HG02981 (cell line): ENCODE measurements at regions not wholly inside any gene's neighbourhood (a gene's known extent, or its start where the extent isn't known, plus 50 kb on each side); places are given as distances from the start of the nearest gene placed in this dataset.

Experiments used
- ATAC-seq: cut with Tn5 transposase; IDR thresholded peaks from one replicate; pipeline ENCODE4 v1.9.1; 2021; ENCODE audit warnings: mild to moderate bottlenecking, moderate library complexity; ENCODE audit not compliant: unreplicated experiment

DNA sequence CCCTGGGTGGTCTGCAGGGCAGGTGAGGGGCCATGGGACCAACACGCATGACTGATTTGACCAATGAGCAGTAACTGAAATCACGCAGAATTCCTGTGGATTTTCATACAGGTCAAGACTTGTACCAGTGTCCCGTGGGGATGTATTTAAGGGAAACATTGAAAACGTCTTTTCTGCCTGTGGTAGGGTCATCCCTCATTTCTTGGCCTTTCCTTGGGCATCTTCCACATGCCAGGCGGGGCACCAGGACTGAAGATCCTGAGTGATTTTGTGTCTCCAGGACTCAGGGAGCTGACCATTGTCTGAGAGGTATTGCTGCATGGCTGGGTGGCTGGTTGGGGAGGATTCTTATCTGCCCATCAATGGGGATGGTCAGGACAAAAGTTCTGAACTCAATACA lies 289.0 kb downstream of the GLRX3 start:
- ATAC-seq = no peak

DNA sequence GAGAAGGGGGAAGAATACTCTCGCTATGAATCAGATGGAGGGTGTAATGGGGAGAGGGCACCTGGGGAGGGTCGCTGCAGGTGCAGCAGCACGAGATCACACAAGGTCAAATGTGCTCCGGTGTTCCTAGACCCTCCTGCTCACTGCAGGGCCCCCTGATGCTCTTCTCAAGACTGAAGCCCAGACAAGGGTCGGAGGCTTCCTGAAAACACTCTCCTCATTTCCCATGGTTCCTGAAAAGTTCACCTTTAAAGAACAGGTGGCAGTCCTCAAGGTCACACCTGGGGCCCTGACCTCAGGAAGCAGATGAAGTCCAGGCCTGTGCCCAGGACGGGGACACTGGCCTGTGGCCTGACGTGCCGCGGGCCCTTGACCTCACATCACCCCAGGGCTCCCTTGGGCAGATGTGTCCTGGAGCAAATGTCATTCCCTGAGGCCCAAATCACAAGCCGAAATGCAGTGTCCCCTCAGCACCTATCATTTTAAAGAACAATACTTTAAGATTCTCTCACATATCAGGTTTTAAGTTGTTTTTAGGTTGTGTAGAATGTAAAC lies 289.8 kb downstream of the GLRX3 start:
- ATAC-seq = no peak

DNA sequence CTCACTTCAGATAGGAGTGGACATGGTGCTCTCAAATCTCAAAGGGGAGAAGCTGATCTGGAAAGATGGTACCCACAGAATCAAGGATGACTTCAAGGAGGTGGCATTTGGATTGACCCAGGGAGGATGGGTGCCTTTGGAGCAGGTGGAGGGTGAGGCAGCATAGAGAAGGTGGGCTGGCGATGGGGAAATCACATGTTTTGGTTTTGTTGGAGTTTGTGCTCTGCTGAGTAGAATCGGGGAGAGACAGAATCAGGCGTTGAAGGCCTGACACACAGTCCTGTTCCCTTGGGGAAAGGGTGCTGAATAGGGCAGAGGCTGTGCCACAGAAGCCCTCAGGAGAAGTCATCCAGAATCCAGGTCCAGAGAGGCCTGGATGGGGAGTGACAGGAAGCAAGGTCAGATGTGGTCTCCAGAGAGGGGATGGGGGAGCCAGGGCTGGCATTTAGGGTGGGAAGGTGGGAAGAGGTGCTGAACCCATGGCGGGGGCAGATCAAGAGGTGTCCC lies 291.1 kb downstream of the GLRX3 start:
- ATAC-seq = no peak

DNA sequence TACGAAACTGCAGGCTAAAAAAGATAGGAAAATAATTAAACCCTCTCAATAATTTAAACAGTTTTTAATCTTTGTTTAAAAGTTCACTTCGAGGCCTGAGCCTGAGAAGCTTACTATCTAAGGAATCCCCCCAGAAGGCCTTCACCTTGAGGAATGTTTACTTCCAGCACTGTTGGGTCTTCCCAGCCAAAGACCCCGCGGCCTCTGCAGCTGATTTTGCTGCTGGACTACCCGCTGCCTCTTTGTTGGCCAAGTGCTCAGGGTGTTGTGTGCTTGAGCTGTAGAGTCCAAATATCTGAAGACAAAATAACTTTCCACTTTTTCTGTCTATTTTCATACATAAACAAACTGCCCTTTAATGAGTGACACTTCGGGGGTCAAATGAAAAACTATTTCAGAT lies 292.7 kb downstream of the GLRX3 start:
- ATAC-seq = no peak

DNA sequence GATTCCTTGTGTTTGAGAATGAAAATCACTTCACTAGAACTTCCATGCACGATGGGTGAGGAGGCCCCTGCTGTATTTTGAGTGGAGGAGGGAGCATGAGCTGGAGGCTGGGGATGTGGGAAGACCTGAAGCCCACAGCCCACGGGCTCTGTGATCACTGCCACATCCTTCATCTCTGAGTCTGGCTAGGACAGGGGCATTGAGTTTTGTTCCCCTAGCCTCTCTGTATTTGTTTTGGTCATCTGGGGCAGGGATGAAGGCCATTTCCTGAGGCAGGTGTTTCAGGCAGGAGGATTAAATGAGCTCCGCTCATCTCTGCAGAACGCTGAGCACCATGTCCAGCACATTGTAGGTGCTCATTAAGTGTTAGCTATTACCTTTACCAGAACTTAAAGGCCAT lies 293.6 kb downstream of the GLRX3 start:
- ATAC-seq = no peak

DNA sequence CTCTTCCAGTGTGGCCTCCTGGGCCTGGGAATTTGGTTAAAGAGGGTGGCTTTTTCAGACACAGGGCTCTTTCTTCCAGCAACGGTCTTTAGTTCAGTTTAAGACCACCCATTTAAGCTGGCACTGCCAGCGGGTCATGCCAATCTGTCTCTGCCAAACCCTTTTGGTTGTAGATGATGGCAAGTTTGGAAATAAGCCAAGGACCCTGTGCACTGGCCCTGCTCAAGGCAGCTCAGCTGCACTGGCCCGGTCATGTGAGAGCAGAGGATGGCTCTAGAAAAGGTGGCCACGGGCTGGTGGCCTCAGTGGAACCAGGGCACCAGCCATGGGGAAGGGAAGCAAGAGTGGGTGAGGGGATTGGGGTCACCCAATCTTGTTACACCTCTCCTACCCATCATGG lies 294.1 kb downstream of the GLRX3 start:
- ATAC-seq = no peak

DNA sequence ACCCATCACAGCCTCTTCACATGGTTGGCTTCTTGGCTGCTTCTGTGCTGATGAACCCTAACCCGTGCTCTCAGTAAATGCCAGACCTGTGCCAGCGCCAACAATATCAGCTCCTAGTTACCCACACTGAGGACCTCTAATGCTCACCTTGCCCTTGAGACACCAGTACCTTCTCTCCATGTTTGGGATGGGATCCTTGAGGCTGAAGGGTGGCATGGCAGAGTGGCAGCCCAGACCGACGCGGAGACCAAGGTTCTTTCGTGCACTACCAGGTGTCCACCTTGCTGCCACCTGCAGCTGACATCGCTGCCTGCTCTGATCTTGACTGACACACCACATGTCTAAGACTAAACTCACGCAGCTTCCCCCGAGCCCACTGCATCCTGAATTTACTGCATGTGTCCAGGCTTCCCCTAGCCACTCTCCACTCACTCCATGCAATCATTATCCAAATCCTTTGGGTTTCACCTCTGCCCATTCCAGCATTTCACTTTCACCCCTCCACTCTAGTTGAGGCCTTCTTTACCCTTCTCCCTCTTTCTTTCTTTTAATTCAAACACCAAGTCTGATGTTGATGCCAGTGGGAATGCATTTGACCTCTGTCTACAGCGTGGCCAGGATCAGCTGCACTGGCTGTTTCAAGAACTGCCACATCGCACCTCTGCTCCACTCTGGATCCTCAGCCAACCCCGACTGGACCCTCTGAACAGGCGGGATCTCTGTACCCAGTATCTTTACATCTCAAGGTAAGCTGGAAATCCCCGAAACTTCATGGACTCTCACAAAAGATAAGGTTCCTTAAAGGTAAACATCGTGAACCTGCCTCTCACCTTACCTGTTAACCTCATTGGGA lies 294.9 kb downstream of the GLRX3 start:
- ATAC-seq = no peak

DNA sequence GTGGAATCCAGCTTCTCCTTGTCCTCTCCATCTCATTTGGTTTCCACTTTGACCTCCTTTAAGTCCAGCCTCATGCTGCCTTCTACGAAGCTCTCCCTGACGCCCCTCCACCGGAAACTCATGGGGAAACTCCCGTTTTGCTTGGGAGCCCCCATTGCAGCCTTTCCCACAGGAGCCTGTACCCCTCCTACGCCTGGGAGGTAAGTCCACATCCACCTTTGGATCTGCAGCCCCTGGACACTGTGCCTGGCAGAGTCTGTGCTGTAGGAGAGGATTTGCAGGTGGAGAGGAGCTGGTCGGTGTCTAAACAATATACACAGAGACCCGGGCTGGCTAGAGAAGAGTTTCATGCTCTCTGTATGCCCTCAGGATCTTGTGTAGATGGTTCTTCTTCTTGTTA lies 296.1 kb downstream of the GLRX3 start:
- no peak for ATAC-seq

DNA sequence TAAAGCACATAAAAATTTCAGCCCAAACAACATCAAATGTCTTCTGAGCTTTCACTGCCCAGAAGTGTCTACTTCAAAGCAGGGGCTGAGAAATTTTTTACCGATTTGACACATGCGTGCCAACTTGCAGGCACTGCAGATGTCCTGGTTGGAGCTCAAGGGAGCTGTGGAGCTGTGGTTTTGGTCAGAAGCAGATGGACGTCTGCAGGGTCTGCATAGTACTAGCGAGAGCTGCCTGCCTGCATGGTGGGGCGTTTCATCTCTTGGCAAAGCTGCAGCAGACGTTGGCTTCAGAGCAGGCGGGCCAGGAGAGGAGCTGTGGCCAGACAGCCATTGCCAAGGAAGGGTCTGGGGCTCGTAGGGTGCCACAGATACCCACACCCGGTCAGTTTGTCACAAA lies 296.7 kb downstream of the GLRX3 start:
- no peak for ATAC-seq

DNA sequence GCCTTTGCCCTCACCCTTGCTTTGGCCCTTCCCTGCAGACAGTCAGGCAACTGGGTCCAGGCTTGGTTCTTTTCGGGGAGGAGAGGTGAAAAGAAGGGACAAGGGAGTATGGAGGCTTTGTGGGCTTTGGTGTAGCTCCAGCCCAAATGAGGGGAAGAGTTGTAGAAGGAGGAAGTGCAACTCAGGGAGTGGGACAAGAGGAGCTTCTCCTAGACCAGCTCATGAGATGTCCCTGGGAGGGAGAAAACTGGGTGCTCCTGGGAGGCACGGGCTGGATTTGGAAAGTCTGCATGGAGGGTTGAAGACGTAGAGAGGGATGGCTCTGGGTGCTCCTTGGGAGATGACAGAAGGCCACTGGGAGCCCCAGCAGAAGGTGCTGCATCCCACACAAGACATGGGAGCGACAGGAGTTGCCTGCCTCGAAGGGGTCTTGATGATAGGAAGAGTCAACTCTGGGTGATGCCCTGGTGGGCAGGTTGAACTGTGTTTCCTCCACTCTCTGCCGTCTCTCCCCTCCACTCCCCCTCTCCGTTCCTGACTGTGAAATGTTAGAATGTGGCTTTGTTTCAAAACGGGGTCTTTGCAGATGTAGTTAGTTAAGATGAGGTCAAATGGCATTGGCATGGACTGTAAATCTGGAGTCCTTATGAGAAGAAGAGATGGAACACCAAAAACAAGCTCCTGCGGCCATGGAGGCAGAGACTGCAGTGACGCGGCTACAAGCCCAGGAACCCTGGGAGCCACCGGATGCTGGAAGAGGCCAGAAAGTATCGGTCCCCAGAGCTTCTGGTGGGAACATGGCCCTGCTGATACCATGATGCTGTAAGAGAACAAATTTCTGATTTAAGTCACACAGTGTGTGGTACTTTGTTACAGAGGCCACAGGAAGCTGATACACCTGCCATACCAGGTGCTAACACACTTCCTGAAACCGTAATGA lies 298.5 kb downstream of the GLRX3 start:
- ATAC-seq = no peak

DNA sequence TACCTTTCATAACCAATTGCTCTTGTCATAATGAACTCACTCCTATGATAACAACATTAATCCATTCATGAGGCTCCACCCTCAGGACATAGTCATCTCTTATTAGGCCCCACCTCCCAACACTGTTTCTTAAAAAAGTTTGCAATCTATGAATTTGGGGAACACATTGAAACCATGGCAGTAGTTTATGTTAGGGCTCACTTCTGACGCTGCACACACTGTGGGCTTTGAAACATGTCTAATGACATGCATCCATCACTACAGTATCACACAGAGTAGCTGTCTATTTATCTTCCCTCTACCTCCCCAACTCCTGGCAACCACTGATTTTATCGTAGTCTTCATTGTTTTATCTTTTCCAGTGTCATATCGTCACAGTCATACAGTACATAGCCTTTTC lies 299.8 kb downstream of the GLRX3 start:
- ATAC-seq = no peak

DNA sequence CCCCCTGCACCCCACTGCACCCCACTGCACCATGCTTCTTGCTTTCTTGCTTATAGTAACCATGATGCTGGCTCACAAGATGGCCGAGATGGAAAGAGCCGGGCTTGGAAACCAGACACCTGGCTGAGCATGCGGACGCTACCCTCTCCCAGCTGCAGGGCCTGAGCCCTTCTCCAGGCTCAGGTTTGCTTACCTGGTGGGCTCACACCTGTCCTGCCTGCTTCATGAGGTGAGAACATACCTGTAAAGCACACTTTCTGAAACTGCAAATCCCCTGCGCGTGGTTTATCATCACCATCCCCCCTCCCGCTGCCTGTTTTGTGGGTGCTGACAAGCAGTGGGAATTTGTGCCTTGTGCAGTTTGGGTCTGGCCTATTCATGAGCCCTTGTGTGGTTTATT lies 302.7 kb downstream of the GLRX3 start:
- no peak for ATAC-seq

DNA sequence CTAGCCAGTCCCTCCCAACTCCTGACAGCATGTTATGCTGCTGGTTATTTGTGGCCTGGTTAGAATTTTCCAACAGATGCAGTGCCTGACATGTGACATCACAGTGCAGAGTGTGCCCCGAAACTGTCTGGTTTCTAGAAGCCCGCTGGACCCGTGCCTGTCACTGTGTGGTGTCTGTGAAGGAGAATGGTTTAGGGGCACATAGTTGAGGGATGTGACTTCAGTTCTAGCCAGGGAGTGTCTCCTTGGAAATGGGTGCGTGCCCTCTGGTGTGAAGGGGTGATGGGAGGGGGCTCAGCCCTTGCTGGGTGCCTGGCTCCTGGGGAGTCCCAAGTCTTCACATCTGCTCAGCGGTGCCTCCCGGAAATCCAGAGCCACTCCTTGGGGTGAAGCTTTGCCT lies 303.6 kb downstream of the GLRX3 start:
- ATAC-seq = no peak

DNA sequence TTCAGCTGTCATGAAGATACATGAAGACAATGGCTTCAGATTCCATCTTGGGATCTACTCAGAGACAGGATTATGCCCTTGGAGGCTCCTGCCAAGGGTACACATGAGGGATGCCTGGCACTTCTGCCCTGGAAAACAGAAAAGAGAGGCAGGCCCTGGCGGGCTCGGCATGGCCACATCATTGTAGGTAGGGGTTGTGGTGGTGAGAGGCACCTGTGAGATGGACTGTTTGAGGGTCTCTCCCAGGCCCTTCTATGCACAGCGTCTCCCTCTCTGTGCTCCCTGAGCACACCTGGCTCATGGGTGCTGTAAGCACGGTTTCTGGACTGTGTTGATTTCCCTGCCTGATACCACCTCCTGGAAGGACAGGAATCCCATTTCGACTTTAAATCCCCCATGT lies 304.3 kb downstream of the GLRX3 start:
- no peak for ATAC-seq

DNA sequence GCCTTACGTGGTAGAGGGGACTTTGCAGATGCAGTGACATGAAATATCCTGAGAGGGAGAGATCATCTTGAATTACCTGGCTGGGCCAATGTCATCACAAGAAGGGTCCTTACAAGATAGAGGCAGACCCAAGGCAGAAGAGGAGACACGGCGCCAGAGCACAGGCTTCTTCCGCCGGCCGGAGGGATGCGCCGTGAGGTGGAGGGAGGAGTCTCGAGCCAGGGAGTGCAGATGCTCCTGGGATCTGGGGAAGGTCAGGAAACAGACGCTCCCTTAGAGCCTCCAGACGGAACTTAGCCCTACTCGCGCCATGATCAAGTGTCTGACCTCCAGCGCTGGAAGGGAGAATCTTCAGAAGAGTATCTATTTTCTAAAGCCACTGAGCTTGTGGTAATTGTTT lies 304.8 kb downstream of the GLRX3 start:
- no peak for ATAC-seq

DNA sequence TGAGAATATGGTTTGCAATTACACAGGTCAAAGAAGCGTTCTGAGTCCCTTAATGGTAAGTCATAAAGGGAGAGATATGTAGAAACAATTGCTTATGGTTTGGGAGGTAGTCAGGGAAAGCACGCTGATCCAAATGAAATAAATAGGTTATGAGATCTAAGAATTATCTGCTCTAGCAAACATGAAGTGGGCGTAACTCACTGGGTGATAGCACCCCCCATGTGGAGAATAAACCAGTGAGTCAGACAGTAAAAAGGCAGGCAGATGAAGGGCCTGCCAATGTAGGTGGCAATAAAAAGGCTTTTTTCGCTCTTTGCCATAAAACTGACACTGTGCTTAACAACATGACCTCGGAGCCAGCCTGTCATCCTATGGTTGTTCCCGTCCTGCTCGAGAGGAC lies 306.9 kb downstream of the GLRX3 start:
- ATAC-seq = no peak

DNA sequence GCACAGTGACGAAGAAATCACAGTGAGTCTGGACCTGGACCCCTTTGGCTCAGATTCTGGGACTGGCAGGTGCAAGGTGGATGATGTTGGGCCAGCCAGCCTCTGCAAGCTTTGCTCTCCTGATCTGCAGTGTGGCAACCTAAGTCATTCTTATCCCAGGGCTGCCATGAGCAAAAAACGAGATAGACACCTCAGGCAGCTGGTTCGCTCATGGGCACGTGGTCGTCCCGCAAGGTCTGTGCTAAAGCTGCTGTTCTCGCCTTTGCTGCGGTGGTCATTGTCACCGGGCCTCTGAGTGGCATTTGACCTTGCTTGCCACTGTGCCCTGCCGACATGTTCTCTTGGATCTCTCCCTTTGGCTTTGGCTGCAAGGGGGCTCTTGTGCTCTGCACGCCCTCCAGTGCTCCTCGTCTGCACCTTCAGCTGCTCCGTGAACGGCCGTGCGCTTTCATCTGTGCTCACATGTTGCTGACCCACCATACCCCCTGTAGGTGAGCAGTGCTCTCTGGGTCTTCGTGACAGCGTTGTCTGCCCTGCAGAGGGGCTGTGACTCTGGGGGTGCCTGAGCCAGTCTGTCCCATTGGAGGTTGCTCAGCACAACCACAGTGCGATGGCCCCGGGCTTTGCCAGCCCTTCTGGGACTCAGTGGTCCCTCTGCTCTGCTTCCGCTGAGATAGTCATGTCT lies 317.0 kb downstream of the GLRX3 start:
- ATAC-seq = no peak

DNA sequence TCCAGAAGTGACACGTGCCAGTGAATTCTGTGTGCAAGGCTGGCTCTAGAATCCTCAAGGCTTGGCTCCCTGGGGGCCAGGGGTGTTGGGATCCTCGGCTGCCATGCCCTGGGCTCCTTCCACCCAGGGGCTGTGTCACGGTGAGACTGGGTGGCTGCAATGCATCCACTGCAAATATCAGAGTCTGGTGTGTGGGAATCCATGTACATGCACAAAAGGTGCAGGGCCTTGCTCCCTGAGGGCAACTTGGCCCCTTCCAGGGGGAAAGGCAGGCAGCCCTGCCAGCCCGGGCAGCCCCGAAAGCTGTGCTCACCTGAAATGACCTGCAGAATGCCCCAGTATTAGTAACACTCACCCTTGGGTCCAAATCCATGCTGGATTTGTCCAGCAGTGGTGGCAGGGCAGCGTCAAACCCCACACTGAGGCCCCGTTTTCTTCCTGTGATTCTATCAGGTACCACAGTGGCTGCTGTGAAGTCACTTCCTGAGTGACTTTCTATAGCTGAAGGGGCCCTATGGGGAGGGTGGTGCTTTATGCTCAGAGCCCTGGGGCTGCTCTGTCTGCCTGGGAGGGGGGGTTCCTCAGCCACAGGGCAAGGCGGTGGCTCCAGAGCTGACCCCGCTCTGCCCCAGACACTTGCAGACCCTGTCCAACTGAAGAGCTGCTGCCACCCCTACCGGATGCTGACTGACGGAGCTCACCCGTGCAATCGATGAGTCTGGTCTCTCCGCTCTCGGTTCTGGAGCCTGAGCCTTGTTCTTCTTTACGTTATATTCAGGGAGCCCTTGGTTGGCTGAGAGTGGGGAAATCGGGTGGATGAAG lies 317.7 kb downstream of the GLRX3 start:
- ATAC-seq = no peak

DNA sequence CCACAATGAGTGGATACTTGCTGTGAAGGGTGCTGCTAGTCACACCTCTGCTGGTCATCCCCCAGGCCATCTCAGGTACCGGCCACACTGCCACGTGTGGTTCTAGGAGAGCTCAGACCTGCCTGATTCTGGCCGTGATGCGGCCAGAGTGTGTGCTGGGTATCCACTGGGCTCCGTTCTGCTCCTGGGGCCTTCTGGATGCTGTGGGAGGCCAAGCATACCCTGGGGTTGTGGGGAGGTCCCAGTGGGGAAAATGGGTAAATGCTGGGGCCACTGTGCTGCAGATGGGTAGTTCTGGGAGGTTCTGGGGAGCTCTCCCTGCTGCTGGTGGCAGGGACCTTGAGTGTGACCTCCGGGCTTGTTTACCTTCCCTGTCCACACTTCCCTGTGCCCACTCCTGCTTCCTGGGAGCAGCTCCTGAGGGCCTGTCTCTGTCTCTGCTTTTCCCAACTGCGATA lies 318.4 kb downstream of the GLRX3 start:
- ATAC-seq = no peak

DNA sequence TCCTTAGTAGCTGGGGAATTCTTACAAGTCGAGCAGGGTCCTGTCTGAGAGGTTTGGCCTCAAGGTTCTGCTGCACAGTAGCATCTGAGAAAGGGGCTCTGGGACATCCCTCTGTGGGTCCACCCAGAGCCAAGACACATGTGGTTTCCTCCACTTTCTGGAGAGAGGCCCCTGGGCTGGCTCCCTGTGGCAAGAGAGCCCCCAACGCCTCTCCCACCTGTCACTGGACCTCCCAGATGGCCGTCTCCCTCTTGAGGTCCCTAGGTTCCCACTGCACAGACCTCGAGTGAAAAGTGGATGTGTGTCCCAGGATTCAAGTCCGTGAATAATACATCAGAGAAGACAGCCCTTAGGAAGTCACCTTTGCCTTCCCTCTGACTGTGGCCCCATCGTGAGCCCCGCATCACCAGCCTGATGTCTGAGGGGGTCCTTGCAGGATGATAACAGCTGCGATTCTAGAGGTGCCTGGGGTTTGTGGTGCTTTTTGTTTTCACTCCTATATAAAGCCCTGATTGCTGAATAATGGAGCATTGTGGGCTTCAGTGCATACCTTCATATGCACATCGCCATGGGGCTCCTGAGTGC lies 319.0 kb downstream of the GLRX3 start:
- no peak for ATAC-seq
